ENCODE measurements at regions not wholly inside any gene's neighbourhood (a gene's known extent, or its start where the extent isn't known, plus 50 kb on each side); places are given as distances from the start of the nearest gene placed in this dataset.

- no peaks in the 10 kb centered on the region for H3K9me3 ChIP-seq (ENCODE audit: control insufficient read depth, low read length, poor library complexity, severe bottlenecking)
- DNase-seq: no peak
- no peaks in the 10 kb centered on the region for H3K4me1 Mint-ChIP-seq
- no peak overlapping the region for H3K4me3 Mint-ChIP-seq
- no peak overlapping the region for H3K27ac Mint-ChIP-seq
- H3K36me3 Mint-ChIP-seq (ENCODE audit: low read depth): no peaks in the 10 kb centered on the region
- no peaks in the 10 kb centered on the region for H3K27me3 Mint-ChIP-seq
- ATAC-seq: no peak
Observed at GRCh38 chr5:8908055-8908683, 637.7 kb downstream of the SEMA5A start.

DNA sequence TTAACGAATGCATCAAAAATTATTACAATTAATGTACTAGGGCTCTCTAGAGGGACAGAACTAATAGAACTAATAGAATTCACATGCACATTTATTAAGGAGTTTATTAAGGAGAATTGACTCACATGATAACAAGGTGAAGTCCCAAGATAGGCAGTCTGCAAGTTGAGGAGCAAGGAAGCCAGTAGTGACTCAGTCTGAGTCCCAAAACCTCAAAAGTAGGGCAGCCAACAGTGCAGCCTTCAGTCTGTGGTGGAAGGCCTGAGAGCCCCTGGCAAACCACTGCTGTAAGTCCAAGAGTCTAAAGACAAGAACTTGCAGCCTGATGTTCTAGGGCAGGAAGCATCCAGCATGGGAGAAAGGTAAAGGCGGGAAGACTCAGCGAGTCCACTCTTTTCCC lies 633.8 kb downstream of the SEMA5A start:
- Mint-ChIP-seq H3K36me3 (ENCODE audit: low read depth) (no peaks in the 10 kb centered on the region), H3K4me3 (no peak overlapping the region), H3K27me3 (no peaks in the 10 kb centered on the region), H3K4me1 (no peaks in the 10 kb centered on the region), H3K27ac (no peak overlapping the region)
- no peak for DNase-seq
- H3K9me3 ChIP-seq (ENCODE audit: control insufficient read depth, low read length, poor library complexity, severe bottlenecking): no peaks in the 10 kb centered on the region
- no peak for ATAC-seq

- no peak for ATAC-seq
- no peaks in the 10 kb centered on the region for H3K4me1 Mint-ChIP-seq
- no peaks in the 10 kb centered on the region for H3K9me3 ChIP-seq (ENCODE audit: control insufficient read depth, low read length, poor library complexity, severe bottlenecking)
- H3K4me3 Mint-ChIP-seq: no peak overlapping the region
- no peak overlapping the region for H3K27ac Mint-ChIP-seq
- no peaks in the 10 kb centered on the region for H3K27me3 Mint-ChIP-seq
- no peak for DNase-seq
- no peaks in the 10 kb centered on the region for H3K36me3 Mint-ChIP-seq (ENCODE audit: low read depth)
Observed at GRCh38 chr5:8913522-8913921, 632.4 kb downstream of the SEMA5A start.

DNA sequence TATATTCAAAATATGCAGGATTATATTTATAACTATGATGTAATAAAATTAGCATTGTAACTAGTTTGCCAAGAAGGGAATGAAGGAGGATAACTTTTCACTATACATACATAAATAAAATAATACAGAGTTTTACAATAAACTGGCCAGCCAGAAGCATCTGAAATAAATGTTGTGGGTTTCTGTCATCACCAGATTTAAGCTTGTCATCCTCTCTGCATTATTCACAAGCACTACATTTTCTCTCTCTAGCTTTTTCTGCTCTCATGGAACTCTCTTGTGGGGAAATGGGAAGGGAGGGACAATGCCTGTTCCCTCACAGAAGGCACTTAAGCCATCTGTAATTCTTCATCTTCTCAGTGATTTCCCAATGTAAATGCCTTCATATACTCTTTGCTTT lies 626.8 kb downstream of the SEMA5A start:
- no peak overlapping the region for H3K27ac Mint-ChIP-seq
- no peak for DNase-seq
- no peaks in the 10 kb centered on the region for H3K27me3 Mint-ChIP-seq
- H3K4me1 Mint-ChIP-seq: no peaks in the 10 kb centered on the region
- no peak overlapping the region for H3K4me3 Mint-ChIP-seq
- no peaks in the 10 kb centered on the region for H3K9me3 ChIP-seq (ENCODE audit: control insufficient read depth, low read length, poor library complexity, severe bottlenecking)
- H3K36me3 Mint-ChIP-seq (ENCODE audit: low read depth): no peaks in the 10 kb centered on the region
- ATAC-seq: no peak

DNA sequence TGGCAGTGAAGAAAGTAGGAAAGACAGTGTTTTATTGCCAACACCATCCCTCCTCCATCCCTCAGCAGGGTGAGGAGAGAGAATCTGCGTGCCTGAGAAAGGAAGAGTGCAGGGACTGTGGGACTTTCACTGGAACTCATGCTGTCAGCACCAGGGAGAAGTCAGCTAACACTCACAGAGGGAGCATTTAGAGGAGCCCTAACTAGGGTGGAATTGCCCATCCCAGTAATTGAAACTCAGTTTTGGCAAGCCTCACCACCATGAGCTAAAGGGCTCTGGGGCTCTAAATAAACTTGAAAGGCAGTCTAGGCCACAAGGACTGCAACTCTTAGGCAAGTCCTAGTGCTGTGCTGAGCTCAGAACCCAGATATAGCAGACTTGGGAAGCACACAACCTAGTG lies 622.3 kb downstream of the SEMA5A start:
- Mint-ChIP-seq H3K4me1 (no peaks in the 10 kb centered on the region), H3K4me3 (no peak overlapping the region), H3K27ac (no peak overlapping the region), H3K36me3 (ENCODE audit: low read depth) (no peaks in the 10 kb centered on the region), H3K27me3 (no peaks in the 10 kb centered on the region)
- no peak for ATAC-seq
- H3K9me3 ChIP-seq (ENCODE audit: control insufficient read depth, low read length, poor library complexity, severe bottlenecking): peaks cover 4% of the 10 kb centered on the region
- no peak for DNase-seq

DNA sequence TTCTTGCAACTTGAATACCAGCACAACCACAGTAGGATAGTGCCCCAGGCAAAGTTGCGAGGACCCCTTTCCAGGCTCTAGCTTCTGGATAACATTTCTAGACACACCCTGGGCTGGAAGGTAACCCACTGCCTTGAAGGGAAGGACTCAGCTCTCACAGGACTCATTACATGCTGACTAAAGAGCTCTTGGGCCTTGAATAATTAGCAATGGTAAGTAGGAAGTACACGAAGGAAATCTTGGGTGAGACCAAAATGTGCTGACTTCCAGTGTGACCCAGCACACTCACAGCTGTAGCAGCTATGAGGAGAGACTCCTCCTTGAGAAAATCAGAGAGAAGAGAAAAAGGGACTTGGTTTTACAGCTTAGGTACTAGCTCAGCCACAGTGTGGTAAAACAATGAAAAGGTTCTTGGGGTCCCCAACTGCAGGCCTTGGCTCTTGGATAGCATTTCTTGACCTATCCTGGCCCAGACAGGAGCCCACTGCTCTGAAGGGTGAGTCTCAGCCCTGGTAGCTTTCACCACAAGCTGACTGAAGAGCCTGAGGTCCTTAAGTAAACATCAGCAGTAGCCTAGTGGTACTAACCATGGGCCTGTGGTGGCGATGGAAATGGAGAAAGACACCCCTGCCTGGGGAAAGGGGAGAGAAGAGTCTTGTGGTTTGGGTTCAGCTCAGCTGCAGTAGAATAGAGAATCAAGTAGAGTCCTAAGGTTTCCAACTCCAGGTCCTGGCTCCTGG lies 621.7 kb downstream of the SEMA5A start:
- no peaks in the 10 kb centered on the region for H3K36me3 Mint-ChIP-seq (ENCODE audit: low read depth)

GRCh38 chr5:8930021-8930420 lies 615.9 kb downstream of the SEMA5A start:
- H3K9me3 ChIP-seq (ENCODE audit: control insufficient read depth, low read length, poor library complexity, severe bottlenecking): peaks cover 2% of the 10 kb centered on the region
- no peak for DNase-seq
- no peak for ATAC-seq
- H3K4me3 Mint-ChIP-seq: no peak overlapping the region
- no peaks in the 10 kb centered on the region for H3K4me1 Mint-ChIP-seq
- H3K36me3 Mint-ChIP-seq (ENCODE audit: low read depth): no peaks in the 10 kb centered on the region
- H3K27me3 Mint-ChIP-seq: no peaks in the 10 kb centered on the region
- H3K27ac Mint-ChIP-seq: no peak overlapping the region

More for the DNA sequence above, 621.7 kb downstream of the SEMA5A start:
- no peaks in the 10 kb centered on the region for H3K4me1 Mint-ChIP-seq
- no peaks in the 10 kb centered on the region for H3K27me3 Mint-ChIP-seq
- ATAC-seq (no peak), DNase-seq (no peak)
- peaks cover 4% of the 10 kb centered on the region for H3K9me3 ChIP-seq (ENCODE audit: control insufficient read depth, low read length, poor library complexity, severe bottlenecking)
- H3K27ac Mint-ChIP-seq: no peak overlapping the region
- no peak overlapping the region for H3K4me3 Mint-ChIP-seq

- no peak for ATAC-seq
- no peak overlapping the region for H3K27ac Mint-ChIP-seq
- H3K4me1 Mint-ChIP-seq: no peaks in the 10 kb centered on the region
- no peaks in the 10 kb centered on the region for H3K36me3 Mint-ChIP-seq (ENCODE audit: low read depth)
- H3K27me3 Mint-ChIP-seq: no peaks in the 10 kb centered on the region
- no peaks in the 10 kb centered on the region for H3K9me3 ChIP-seq (ENCODE audit: control insufficient read depth, low read length, poor library complexity, severe bottlenecking)
- DNase-seq: no peak
- no peak overlapping the region for H3K4me3 Mint-ChIP-seq
Observed at GRCh38 chr5:8934455-8934854, 611.4 kb downstream of the SEMA5A start.

DNA sequence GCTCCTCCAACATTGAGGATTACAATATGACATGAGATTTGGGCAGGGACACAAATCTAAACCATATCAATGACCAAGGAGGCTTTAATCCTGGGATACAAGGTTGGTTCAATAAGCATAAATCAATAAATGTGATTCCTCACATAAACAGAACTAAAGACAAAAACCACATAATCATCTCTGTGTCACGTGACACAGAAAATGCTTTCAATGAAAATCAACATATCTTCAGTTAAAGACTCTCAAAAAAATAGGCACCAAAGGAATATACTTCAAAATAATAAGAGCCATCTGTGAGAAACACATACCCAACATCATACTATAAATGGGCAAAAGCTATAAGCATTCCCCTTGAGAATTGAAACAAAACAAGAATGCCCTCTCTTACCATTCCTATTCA lies 604.9 kb downstream of the SEMA5A start:
- Mint-ChIP-seq H3K27ac (no peak overlapping the region), H3K4me1 (no peaks in the 10 kb centered on the region), H3K27me3 (no peaks in the 10 kb centered on the region), H3K36me3 (ENCODE audit: low read depth) (no peaks in the 10 kb centered on the region), H3K4me3 (no peak overlapping the region)
- H3K9me3 ChIP-seq (ENCODE audit: control insufficient read depth, low read length, poor library complexity, severe bottlenecking): no peaks in the 10 kb centered on the region
- no peak for DNase-seq
- no peak for ATAC-seq

DNA sequence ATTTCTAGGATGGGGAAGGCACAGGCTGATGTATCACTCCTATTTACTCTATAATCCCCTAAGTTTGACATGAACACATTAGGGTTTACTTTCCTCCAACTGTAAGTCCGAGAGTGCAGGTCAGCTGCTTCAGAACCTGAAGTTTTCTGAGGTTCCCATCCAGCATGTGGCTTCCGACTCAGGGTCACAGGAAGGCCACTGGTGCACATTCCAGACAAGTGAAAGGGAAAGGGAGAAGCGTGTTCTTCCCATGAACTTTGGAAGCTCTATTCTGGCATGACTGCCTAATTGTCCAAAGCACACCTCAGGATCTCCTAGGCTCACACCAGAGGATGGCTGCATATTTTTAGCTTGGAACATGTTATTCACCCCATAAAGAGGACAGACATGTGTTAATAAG lies 602.6 kb downstream of the SEMA5A start:
- H3K4me1 Mint-ChIP-seq: no peaks in the 10 kb centered on the region
- H3K27me3 Mint-ChIP-seq: no peaks in the 10 kb centered on the region
- H3K4me3 Mint-ChIP-seq: no peak overlapping the region
- no peaks in the 10 kb centered on the region for H3K36me3 Mint-ChIP-seq (ENCODE audit: low read depth)
- no peak overlapping the region for H3K27ac Mint-ChIP-seq
- no peaks in the 10 kb centered on the region for H3K9me3 ChIP-seq (ENCODE audit: control insufficient read depth, low read length, poor library complexity, severe bottlenecking)
- no peak for DNase-seq
- ATAC-seq: no peak

GRCh38 chr5:8944005-8944404 lies 601.9 kb downstream of the SEMA5A start:
- no peak overlapping the region for H3K27ac Mint-ChIP-seq
- no peaks in the 10 kb centered on the region for H3K27me3 Mint-ChIP-seq
- H3K4me1 Mint-ChIP-seq: no peaks in the 10 kb centered on the region
- no peak for DNase-seq
- ATAC-seq: no peak
- H3K36me3 Mint-ChIP-seq (ENCODE audit: low read depth): no peaks in the 10 kb centered on the region
- H3K9me3 ChIP-seq (ENCODE audit: control insufficient read depth, low read length, poor library complexity, severe bottlenecking): no peaks in the 10 kb centered on the region
- H3K4me3 Mint-ChIP-seq: no peak overlapping the region

- Mint-ChIP-seq H3K27ac (no peak overlapping the region), H3K27me3 (no peaks in the 10 kb centered on the region), H3K4me1 (no peaks in the 10 kb centered on the region), H3K36me3 (ENCODE audit: low read depth) (no peaks in the 10 kb centered on the region), H3K4me3 (no peak overlapping the region)
- DNase-seq (no peak), ATAC-seq (no peak)
- H3K9me3 ChIP-seq (ENCODE audit: control insufficient read depth, low read length, poor library complexity, severe bottlenecking): no peaks in the 10 kb centered on the region
Observed at GRCh38 chr5:8945972-8946371, 599.9 kb downstream of the SEMA5A start.

DNA sequence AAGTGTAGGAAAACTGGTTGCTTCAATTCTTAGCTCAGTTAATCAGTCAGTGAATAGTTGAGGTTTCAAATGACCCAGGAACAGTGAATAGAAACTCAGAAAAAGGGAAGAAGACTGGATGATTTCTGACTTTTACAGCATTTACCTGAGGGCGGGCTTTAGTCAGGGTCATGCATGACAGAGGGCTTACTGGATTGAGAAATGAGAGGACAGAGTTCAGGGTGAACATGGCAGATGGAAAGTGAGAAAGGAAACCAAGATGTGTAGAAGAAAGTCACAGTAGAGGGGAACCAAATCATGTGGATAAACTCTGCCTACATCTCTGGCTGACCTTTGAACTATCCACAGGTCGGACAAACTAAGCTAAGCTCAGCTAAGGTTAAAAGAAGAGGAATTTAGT lies 596.0 kb downstream of the SEMA5A start:
- no peaks in the 10 kb centered on the region for H3K36me3 Mint-ChIP-seq (ENCODE audit: low read depth)
- no peak overlapping the region for H3K27ac Mint-ChIP-seq
- no peaks in the 10 kb centered on the region for H3K4me1 Mint-ChIP-seq

GRCh38 chr5:8952147-8952546 lies 593.7 kb downstream of the SEMA5A start:
- H3K9me3 ChIP-seq (ENCODE audit: control insufficient read depth, low read length, poor library complexity, severe bottlenecking): no peaks in the 10 kb centered on the region
- no peaks in the 10 kb centered on the region for H3K36me3 Mint-ChIP-seq (ENCODE audit: low read depth)
- no peak overlapping the region for H3K4me3 Mint-ChIP-seq
- no peak overlapping the region for H3K27ac Mint-ChIP-seq
- no peaks in the 10 kb centered on the region for H3K4me1 Mint-ChIP-seq
- DNase-seq: no peak
- ATAC-seq: no peak
- no peaks in the 10 kb centered on the region for H3K27me3 Mint-ChIP-seq

More for the DNA sequence above, 596.0 kb downstream of the SEMA5A start:
- ATAC-seq (no peak), DNase-seq (no peak)
- no peaks in the 10 kb centered on the region for H3K9me3 ChIP-seq (ENCODE audit: control insufficient read depth, low read length, poor library complexity, severe bottlenecking)
- Mint-ChIP-seq H3K4me3 (no peak overlapping the region), H3K27me3 (no peaks in the 10 kb centered on the region)
